Lower lobe of right lung (tissue), 2 donors: ENCODE measurements at regions not wholly inside any gene's neighbourhood (a gene's known extent, or its start where the extent isn't known, plus 50 kb on each side); places are given as distances from the start of the nearest gene placed in this dataset.

ENCODE experiments used
- ATAC-seq, 2 donors: fragments of 200-7000 bp; cut with Tn5 transposase; one replicate each; pipeline ENCODE4 v1.9.1; 2020 to 2022; ENCODE audit warnings: mild to moderate bottlenecking in 2 of 2, moderate library complexity in 2 of 2
- DNase-seq: peaks from one replicate; pipeline ENCODE4 v3.0.0-alpha.2; 2020
- H3K27ac ChIP-seq: fragments of 200-600 bp; one replicate; pipeline ENCODE4 v1.8.0; 2022
- H3K27me3 ChIP-seq: fragments of 200-600 bp; one replicate; pipeline ENCODE4 v1.8.0; 2022; ENCODE audit warnings: low read depth
- H3K36me3 ChIP-seq: fragments of 200-600 bp; one replicate; pipeline ENCODE4 v1.8.0; 2022; ENCODE audit warnings: mild to moderate bottlenecking
- H3K4me1 ChIP-seq: fragments of 200-600 bp; one replicate; pipeline ENCODE4 v1.8.0; 2022
- H3K4me3 ChIP-seq: fragments of 200-600 bp; one replicate; pipeline ENCODE4 v1.8.0; 2022; ENCODE audit warnings: mild to moderate bottlenecking
- H3K9me3 ChIP-seq: fragments of 200-600 bp; one replicate; pipeline ENCODE4 v1.8.0; 2022
- intact Hi-C: fragments of 100-400 bp; cut with DNase I; formaldehyde crosslinking; loops from one replicate; pipeline ENCODE4 v1.11.0; 2022
- TF ChIP-seq, protein P1 (sequence below): fragments of 200-600 bp; IDR thresholded peaks from one replicate; pipeline ENCODE4 v1.8.0; 2022; ENCODE audit warnings: antibody characterized with exemption, mild to moderate bottlenecking
- donor health status: DM: no; HTN: yes; CAD: no; lungs with severe emphysema.

DNA sequence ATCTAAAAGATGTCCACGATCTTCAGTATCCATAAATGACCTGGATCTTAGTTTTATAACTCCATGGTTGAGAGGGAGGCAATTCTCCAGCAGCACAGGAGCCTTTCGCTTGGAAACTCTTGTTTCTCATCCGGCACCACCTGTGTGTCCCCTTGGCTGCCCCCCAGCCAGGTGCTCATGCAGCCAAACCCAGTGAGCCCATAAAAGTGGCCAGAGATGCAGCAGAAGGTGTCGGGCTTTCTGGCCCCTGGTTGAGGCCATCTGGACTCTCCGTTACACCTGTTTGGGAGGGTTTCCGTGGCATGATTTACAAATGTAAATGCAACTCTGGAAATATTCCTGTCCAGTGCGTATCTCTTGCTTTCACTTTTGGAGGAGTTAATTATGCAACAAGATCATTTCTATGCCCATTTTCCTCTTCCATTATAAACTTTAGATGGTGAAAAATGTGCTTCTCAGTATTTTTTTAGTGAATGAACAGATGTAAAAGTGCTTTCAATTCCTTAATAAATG, 291.1 kb downstream of the DIO2 start:
- TF ChIP-seq, protein P1, sequence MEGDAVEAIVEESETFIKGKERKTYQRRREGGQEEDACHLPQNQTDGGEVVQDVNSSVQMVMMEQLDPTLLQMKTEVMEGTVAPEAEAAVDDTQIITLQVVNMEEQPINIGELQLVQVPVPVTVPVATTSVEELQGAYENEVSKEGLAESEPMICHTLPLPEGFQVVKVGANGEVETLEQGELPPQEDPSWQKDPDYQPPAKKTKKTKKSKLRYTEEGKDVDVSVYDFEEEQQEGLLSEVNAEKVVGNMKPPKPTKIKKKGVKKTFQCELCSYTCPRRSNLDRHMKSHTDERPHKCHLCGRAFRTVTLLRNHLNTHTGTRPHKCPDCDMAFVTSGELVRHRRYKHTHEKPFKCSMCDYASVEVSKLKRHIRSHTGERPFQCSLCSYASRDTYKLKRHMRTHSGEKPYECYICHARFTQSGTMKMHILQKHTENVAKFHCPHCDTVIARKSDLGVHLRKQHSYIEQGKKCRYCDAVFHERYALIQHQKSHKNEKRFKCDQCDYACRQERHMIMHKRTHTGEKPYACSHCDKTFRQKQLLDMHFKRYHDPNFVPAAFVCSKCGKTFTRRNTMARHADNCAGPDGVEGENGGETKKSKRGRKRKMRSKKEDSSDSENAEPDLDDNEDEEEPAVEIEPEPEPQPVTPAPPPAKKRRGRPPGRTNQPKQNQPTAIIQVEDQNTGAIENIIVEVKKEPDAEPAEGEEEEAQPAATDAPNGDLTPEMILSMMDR: no peak
- peaks cover 4% of the 10 kb centered on the region for H3K9me3 ChIP-seq
- ATAC-seq: no peak
- no peak overlapping the region for H3K27ac ChIP-seq
- no peak overlapping the region for H3K4me3 ChIP-seq
- H3K4me1 ChIP-seq: no peaks in the 10 kb centered on the region
- no peaks in the 10 kb centered on the region for H3K27me3 ChIP-seq
- intact Hi-C loops: no loop called here
- H3K36me3 ChIP-seq: no peaks in the 10 kb centered on the region
- no peak for DNase-seq
